HG03457 (cell line): ENCODE measurements at regions not wholly inside any gene's neighbourhood (a gene's known extent, or its start where the extent isn't known, plus 50 kb on each side); places are given as distances from the start of the nearest gene placed in this dataset.

ENCODE experiments used
- ATAC-seq: cut with Tn5 transposase; IDR thresholded peaks from one replicate; pipeline ENCODE4 v1.9.1; 2021; ENCODE audit warnings: moderate number of reproducible peaks; ENCODE audit not compliant: unreplicated experiment

DNA sequence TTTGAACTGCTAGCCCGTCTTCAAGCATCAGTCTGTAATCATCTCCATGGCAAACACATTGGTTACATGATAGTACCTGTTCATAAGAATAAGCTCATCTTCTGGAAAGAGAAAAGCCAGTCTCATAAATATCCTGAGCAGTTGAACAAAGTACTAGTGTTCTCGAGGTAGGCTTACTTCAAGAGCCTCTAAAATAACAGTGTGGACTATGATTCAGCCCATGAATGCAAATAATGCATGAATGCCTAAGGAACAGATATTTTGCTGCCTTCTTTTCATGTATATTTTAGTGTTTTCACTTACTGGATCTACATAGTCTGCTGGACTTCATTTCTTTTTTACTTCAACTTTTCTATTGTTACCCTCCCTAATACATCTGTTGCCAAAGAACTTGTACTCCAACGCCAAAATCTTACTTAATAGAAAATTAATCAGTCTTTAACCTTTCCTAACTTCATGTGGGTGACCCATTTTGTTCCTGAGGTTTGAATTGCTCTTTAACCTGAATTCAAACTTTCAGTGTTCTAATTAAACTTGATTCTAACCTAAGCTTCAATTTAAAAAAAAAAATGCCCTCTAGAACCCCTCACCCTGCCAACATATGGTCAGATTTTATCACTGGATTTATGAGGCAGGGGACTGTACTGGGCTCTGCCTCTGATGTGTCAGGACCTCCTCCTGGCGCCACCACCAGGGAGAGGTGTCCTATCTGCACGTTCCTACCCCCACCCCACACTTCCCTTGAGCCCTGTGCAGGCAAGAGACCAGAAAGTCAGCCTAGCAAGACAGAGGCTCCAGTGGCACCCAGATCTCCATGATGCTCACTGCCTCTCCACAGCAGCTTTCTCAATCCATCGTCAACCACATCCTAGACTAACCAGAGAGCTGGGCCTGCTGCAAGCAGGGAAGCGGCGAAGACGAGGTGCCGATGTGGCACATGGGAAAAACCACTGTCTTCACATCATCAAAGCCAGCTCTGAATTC, 264.7 kb upstream of the ID2 start:
- ATAC-seq, result no peak

GRCh38 chr2:8418721-8419120, 263.1 kb upstream of the ID2 start:
- ATAC-seq, result no peak

DNA sequence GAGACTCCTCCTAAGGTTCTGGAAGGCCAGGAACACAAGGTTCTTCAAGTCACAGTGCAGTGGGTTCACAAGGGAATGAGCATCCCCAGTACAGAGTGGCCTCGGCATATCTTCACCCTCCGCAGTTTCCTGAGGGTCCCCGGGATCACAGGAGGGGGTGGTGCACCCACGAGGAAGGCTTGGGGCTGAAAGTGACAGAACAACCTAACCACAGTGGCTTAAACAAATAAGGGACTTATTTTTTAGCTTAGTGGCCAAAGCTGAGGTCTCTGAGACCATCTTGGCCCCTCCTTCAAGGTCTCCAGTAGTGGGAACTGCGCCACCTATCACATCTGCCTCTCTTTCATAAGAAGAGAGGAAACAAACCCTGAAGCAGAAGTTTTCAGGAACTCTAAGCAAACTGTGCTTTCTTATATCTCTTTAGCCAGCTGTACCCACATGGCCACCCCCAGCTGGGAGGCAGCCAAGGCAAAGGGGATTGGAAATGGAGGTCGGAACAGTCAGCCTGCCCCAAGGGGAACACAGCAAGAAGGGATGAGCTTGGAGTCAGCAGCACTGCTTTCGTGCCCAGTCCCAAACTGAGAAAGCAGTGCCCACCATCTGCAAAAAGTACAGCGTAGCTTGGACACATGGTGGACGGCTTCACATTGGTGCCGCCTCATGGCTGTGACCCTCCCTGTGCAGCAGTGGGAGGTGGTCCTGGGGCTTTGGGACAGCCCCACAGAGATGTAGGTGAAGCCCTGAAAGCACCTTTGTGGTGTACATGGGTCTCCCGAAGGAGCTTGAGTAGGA, 260.0 kb upstream of the ID2 start:
- ATAC-seq, result peak; percentile 70

GRCh38 chr2:8422450-8422800, 259.4 kb upstream of the ID2 start:
- ATAC-seq, result no peak

GRCh38 chr2:8424997-8425900, 256.6 kb upstream of the ID2 start:
- no peak for ATAC-seq

DNA sequence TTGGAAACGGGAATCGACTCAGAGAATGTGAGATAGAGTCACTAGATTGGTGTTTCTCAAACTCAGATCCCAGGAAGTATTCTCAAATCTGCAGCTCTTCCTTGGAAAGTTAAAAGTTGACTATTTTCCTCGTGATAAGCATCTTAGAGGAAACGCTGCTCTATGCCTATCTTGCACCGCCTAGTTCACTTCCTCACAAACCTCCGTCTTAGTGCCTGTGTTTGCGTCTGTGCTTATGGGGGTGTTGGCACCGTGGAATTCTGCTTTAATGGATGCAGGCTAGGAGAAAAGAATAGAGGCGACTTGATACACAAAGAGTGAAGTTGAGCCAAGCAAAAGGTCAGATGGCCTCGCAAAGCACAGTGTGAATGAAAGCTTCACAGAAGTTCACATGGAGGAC, 255.3 kb upstream of the ID2 start:
- ATAC-seq, result no peak

DNA sequence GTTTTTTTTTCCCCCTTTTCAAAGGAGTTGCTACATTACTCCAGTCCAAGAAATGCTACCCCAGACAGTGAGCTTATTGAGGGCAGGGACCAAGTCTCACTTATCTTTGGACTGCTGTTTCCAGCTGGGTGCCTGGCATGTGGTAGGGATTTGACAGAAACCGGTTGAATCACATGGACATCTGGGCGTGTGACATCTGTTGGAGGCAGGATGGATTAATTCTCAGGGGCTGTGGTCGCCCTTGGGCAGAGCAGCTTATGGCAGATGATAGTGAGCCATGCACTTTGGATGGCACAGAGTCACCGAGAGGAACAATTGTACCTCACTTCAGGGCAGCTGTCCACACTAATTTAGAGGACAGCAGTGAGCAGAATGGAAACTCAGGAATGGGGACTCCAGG, 254.6 kb upstream of the ID2 start:
- no peak for ATAC-seq

DNA sequence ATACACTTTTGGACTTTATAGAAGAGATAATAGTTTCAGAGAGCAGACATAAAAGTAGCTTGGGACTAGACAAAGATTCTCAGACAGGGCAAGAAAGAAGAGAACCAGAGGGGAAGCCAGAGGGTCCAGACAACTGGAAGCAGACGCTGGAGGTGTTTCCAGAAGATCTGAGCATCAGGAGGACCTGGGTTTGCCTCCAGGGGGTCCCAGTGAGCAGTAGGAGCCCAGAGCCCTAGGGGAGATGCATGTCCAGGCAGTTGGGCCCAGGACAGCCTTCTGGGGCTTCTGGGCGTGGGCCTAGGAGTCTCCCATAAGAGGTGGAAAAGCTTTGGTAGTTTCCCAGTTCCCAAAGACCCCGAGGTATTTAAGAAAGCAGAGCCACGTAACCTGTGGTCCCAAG, 251.2 kb upstream of the ID2 start:
- ATAC-seq, result no peak

DNA sequence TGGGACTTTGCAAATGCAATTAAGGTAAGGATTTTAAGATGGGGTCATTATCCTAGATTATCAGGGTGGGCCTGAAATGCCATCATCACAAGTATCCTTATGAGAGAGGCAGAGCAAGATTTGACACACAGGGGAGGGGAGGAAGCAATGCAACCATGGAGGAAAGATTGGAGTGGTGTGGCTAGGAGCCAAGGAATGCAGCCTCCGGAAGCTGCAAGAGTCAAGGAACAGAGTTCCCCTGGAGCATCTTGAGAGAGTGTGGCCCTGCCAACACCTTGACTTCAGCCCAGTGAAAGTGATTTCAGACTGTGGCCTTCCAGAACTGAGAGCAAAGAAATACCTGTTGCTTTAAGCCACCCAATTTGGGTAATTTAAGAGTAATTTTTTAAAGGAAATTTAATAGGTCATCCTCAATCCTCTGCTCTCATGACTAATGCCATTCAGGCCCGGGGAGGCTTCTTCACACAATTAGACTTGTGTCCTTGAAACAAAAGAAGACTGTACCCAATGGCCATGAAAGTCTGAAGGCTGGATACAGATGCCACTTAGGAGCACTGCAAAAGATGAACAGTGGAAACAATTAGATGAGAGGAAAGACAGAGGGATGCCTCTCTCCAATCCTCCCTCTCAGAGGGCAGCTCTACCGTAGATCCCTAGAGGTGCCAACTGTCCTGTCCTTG, 250.3 kb upstream of the ID2 start:
- ATAC-seq, result no peak

GRCh38 chr2:8432706-8433336, 249.0 kb upstream of the ID2 start:
- ATAC-seq, result no peak

DNA sequence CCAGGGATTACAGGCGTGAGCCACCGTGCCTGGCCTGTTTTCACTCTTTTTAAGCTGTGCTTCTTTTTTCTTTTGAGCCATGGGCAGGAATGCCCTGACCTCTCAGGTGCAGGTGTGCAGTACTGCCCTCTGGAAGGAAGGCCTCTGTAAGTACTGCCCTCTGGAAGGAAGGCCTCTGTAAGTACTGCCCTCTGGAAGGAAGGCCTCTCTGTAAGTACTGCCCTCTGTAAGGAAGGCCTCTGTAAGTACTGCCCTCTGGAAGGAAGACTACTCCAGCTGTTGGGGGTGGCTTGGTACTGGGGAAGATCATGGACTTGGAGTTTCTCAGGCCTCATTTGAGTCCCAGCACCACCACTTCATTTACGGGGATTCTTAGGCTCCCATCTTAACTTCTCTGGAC, 248.5 kb upstream of the ID2 start:
- no peak for ATAC-seq

- ATAC-seq, result no peak
Observed at GRCh38 chr2:8435608-8436007, 246.2 kb upstream of the ID2 start.

DNA sequence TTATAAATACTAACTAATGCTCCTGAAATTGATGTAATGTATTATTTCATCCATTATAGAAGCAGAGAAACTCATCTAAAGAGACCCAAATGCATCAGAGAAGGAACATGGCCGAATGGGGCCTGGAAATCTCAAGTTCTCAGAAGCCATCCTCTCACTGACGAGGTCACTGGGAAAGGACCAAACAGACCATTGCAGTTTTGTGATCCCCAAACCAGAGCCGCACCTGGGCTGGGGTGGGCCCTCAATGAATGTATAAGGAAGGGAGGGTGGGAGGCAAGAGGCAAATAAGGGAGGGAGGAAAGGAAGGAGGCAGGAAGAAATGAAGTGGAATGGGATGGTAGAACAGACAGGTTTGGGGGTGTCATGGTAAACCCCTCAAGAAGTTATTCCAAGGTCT, 245.3 kb upstream of the ID2 start:
- no peak for ATAC-seq

DNA sequence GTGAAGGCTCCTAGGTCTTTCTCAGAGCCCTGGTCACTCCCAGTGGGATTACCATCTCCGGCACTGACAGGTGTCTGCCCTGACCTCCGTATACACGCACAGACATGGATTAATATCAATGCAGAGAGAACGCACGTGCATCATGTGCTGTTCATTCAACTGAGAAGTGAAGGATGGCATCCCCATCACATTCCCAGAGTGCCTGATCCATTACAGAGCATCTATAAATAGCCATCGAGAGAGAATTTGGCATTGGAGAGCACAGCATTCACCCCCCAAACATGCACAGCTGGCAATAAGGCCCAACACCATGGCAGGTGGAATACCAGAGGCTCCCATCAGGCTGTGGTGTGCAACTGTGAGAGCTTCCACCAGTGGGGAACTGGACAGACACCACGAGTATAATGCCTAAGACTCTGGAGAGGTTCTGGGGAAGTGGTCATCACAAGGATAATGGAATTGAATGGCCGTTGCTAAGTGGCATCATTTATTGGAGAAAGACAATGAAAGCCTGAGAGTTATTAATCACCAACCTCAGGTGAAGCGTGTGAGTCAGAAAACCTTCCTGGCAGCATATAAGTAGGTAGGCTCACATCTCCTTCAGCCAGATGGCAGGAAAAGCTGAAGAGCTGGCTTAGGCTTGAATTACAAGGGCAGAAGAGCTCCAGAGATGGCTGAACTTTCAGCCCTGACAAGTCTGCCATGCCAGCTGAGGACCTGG, 244.5 kb upstream of the ID2 start:
- no peak for ATAC-seq

DNA sequence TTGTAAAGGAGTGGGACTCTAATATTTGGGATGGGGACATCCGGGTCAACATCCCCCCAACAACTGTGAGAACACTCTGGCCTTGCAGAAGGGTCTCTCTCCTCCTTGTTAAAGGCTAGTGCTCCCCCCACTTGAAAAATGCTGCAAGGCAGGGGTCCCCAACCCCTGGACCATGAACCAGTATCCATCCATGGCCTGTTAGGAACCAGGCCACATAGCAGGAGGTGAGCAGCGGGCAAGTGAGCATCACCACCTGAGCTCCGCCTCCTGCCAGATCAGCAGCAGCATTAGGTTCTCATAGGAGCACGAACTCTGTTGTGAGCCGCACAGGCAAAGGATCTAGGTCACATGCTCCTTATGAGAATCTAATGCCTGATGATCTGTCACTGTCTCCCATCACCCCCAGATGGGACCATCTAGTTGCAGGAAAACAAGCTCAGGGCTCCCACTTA, 243.9 kb upstream of the ID2 start:
- no peak for ATAC-seq

- ATAC-seq, result no peak
Observed at GRCh38 chr2:8438476-8438875, 243.4 kb upstream of the ID2 start.

DNA sequence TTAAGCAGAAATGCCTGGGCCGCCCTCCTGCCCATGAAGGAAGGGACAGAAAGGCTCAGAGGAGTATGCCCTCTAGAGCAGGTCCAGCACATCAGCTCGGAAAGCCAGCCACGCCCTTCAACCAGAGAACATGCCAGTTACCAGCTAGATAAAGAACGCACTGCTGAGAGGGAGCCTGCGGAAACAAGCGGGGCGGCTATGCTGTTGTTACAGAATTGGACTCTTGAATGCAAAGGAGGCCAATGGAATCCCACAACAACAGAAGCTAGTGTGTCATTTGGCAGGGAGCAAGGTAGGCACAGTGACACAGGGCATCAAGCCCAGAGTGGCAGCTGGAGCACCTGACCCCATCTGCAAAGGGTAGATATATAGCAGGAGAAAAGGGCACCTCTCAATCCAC, 242.9 kb upstream of the ID2 start:
- ATAC-seq, result no peak

DNA sequence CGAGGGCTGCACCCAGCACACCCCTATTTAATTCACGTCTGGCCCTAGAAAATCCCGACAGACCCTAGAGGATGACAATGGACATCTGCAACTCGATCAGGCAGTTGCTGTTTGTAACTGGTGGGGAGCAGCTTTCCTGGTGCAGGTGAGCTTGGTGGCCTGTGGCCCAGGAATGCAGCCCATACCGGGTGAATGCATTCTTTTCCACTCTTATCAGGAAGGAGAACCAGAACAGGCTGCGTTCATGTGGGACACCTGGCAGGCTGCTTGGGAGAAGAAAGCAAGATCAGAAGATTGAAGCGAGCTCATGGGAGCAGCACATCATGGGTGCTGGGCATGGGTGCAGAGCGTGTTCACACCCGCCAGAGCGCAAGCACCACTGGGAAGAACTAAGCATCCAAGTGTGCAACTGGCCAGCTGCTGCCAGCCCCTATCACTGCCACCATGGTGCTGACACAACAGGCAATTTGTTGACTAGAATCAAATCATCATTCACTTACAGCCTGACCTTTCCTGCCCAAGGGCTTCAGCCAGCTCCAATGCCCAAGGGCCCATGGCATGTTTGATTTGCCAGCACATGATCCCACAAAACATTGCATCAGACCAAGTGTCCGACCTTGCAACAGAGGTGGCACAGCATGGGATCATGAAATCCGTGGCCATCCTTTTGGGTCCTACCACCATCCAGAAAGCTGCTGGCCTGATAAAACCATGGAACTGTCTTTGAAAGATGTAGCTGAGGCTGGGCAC, 241.7 kb upstream of the ID2 start:
- ATAC-seq, result no peak

DNA sequence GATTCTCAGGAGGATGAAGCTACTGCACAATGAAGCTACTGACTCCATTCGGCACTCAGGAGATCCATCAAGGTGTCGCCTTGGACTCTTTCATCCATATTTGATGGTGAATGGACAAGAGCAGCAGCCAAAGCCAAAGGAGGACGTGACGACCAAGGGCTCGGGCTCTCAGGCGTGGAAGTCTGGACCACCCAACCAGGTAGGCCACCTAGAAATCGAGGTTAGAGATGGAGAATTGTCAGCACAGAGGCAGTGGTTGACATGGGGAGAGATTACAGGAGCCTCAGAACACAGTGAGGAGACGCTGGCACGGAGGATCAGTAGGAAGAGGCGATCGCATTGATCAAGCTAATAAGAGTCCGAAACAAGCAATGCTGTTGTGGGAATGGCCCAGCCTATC, 240.5 kb upstream of the ID2 start:
- no peak for ATAC-seq
